ES-I3 (cell line): ENCODE measurements at regions not wholly inside any gene's neighbourhood (a gene's known extent, or its start where the extent isn't known, plus 50 kb on each side); places are given as distances from the start of the nearest gene placed in this dataset.

Experiments used
- H3K36me3 ChIP-seq: 2 replicates; pipeline ENCODE4 v1.6.1; 2013; ENCODE audit warnings: mild to moderate bottlenecking, low read length, control low read depth, moderate library complexity; ENCODE audit not compliant: insufficient read depth
- H3K4me1 ChIP-seq: 2 replicates; pipeline ENCODE4 v1.6.1; 2013; ENCODE audit warnings: mild to moderate bottlenecking, control low read depth, low read length; ENCODE audit not compliant: insufficient read depth
- H3K9ac ChIP-seq: 2 replicates; pipeline ENCODE4 v1.6.1; 2013; ENCODE audit warnings: low read depth, mild to moderate bottlenecking, low read length, moderate library complexity
- H3K9me3 ChIP-seq: 2 replicates; pipeline ENCODE4 v1.6.1; 2013; ENCODE audit warnings: mild to moderate bottlenecking, low read length, moderate library complexity; ENCODE audit not compliant: control insufficient read depth, insufficient read depth

DNA sequence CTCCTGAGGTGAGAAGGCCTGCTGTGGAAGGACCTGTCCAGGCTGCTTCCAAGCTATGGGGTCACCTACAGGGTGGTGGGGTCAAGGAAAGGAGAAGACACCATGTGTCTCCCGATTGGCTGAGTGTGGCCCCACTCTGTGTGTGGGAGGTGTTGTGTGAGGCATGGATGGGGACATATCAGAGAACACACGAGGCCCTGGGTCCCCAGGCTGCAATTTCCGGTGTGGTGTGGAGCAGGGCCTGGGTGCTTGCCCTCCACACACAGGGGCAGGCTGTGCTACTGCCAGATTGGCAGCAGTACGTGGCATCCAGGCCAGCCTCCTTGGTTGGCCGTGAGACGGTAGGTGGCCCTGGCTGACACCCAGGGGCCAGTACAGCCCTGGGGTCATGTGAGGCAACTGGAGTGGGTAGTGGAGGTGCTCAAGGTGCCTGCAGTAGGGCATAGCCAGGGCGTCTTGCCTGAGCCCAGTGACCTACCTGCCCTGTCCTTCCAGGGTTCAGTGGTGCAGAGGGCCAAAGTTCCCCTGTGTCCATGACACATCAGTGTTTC is 233.8 kb downstream of the SNRPN start:
- H3K9me3 ChIP-seq, result no peaks in the 10 kb centered on the region
- no peaks in the 10 kb centered on the region for H3K36me3 ChIP-seq
- no peaks in the 10 kb centered on the region for H3K4me1 ChIP-seq
- H3K9ac ChIP-seq, result no peak overlapping the region

DNA sequence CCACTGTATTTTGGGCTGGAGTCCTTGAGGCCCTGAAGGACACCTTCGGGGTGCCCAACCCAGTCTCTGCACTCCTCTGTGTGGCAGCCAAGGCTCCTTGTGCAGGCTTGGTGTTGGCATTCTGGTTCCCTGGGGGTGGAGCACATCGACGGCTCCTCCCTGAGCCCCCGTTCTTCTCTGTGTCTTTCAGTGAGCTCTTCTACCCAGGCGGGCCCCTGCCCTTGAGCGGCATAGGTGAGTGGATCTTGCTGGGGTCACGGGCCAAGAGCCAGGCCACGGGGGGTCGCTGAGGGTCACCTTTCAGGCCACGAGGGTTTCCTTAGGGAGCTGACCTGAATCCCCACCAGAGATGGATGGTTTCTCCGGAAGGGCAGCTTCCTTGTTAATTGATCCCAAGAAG is 234.8 kb downstream of the SNRPN start:
- H3K36me3 ChIP-seq, result no peaks in the 10 kb centered on the region
- no peak overlapping the region for H3K9ac ChIP-seq
- no peaks in the 10 kb centered on the region for H3K9me3 ChIP-seq
- H3K4me1 ChIP-seq, result no peaks in the 10 kb centered on the region

DNA sequence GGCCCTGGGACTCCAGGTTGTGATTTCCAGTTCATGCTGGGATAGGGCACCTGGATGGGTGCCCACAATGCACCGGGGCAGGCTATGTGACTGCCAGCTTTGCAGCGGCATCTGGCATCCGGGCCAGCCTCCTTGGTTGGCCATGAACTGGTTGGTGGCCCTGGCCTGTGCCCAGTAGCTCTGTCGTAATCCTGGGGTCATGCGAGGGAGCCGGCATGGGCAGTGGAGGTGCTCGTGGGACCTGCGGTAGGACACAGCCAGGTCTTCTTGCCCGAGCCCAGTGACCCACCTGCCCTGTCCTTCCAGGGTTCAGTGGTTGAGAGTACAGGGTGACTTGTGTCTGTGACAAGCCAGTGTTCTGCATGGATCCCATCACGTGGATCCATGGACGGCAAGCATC is 237.9 kb downstream of the SNRPN start:
- H3K4me1 ChIP-seq, result no peaks in the 10 kb centered on the region
- H3K36me3 ChIP-seq, result no peaks in the 10 kb centered on the region
- no peak overlapping the region for H3K9ac ChIP-seq
- no peaks in the 10 kb centered on the region for H3K9me3 ChIP-seq

DNA sequence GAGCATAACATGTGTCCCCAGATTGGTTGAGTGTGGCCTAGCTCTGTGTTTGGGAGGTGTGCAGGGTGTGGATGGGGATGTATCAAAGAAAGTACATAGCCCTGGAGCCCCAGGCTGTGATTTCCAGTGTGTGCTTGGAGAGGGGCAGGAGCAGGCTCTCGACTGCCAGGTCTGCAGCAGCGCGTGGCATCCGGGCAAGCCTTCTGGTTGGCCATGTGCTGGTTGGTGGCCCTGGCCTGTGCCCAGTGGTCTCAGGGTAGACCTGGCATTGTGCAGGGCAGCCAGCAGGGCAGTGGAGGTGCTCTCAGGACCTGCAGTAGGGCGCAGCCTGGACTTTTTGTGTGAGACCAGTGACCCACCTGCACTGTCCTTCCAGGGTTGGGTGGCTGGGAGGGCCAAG is 231.5 kb downstream of the UBE3A start:
- H3K4me1 ChIP-seq, result no peaks in the 10 kb centered on the region
- no peaks in the 10 kb centered on the region for H3K36me3 ChIP-seq
- H3K9me3 ChIP-seq, result no peaks in the 10 kb centered on the region
- no peak overlapping the region for H3K9ac ChIP-seq

DNA sequence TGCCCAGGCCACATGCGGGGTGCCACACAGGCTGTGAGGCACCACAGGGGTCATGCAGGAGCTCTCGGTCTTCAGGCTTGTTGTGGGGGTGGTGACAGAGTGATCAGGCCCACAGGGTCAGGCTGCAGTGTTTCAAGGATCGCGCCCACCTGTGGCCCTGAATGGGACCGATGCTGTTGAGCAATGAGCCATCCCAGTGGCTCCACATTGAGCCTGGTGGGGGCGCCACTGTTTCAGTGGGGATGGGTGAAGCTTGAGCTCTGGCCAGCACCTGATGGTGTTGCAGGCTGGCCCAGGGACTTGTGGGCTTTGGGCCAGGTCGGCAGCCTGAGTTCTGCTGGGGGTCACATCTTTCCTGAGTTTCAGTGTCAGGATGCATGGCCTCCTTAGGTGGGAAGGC is 230.1 kb downstream of the UBE3A start:
- Histone ChIP-seq H3K9ac (no peak overlapping the region), H3K4me1 (no peaks in the 10 kb centered on the region), H3K9me3 (no peaks in the 10 kb centered on the region), H3K36me3 (no peaks in the 10 kb centered on the region)

DNA sequence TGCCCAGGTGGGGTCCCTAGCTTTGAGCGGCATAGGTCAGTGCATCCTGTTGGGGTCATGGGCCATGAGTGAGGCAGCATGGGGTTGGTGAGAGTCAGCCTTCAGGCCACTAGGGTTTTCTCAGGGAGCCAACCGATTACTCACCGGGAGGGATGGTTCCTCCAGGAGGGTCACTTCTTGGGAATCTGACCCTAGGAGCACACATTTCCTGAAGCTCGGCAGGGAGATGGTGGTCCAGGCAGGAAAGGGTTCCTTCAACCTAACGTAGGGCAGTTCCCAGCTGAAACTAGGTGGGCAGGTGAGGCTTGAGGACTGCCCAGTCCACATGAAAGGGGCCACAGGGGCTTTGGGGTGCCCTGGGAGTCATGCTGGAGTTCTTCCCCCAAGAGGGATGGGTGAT is 218.0 kb downstream of the UBE3A start:
- Histone ChIP-seq H3K4me1 (no peaks in the 10 kb centered on the region), H3K36me3 (no peaks in the 10 kb centered on the region), H3K9me3 (no peaks in the 10 kb centered on the region), H3K9ac (no peak overlapping the region)

DNA sequence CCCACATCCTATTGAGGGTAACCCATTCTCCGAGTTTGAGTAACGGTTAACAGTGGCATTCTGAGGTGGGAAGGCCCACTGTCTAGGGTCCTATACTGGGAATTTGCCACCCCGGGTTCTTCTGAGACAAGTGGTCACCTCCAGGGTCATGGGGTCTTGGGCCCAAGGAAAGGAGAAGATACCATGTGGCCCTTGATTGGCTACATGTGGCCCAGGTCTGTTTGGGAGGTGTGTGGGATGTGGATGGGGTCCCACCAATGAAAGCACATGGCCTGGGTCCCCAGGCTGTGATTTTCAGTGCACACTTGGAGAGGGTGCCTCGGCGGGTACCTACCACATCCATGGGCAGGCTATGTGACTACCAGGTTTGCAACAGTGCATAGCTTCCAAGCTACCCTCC is 214.4 kb downstream of the UBE3A start:
- Histone ChIP-seq H3K9me3 (no peaks in the 10 kb centered on the region), H3K9ac (no peak overlapping the region), H3K36me3 (no peaks in the 10 kb centered on the region), H3K4me1 (no peaks in the 10 kb centered on the region)

DNA sequence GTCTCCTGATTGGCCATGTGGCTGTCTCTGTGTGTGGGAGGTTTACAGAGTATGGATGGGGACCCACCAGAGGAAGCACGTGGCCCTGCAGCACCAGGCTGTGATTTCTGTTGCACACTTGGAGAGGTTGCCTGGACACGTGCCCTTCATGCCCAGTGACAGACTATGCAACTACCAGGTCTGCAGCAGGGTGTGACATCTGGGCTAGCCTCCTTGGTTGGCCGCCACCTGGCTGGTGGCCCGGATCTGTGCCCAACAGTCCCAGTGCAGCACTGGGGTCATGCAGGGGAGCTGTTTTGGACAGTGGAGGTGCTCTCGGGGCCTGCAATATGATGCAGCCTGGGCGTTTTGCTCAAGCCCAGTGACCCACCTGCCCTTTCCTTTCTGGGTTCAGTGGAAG is 212.5 kb downstream of the UBE3A start:
- no peaks in the 10 kb centered on the region for H3K4me1 ChIP-seq
- H3K9ac ChIP-seq, result no peak overlapping the region
- H3K9me3 ChIP-seq, result no peaks in the 10 kb centered on the region; the same call in 1 of the 2 replicates
- no peaks in the 10 kb centered on the region for H3K36me3 ChIP-seq

DNA sequence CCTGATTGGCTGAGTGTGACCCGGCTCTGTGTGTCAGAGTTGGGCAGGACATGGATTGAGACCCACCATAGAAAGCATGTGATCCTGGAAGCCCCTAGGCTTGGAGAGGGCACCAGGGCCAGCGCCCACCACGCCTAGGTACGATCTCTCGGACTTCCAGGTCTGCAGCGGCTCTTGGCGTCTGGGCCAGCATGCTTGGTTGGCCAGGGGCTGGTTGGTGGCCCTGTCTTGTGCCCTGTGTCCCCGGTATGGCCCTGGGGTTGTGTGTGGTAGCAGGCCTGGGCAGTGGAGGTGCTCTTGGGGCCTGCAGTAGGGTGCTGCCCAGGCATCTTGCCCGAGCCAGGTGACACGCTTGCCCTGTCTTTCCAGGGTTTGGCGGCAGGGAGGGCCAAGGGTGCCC is 210.6 kb downstream of the UBE3A start:
- H3K4me1 ChIP-seq, result no peaks in the 10 kb centered on the region
- no peaks in the 10 kb centered on the region for H3K36me3 ChIP-seq
- no peaks in the 10 kb centered on the region; the same call in 1 of the 2 replicates for H3K9me3 ChIP-seq
- H3K9ac ChIP-seq, result no peak overlapping the region

DNA sequence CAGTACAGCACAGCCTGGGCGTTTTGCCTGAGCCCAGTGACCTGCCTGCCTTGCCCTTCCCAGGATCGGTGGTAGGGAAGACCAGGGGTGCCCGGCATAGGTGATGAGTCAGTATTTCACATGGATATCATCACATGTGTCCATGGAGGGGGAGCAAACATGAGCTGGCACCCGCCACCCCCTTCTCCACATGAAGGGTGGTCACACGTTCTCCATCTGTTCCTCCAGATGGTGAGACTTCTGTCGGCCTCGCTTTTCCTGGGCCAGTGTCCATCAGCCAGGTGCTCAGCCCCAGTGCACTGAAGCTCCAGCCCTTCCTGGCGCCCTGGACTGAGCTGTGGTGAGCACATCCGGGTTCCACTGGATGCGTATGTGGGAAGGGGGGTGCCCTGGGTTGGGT is 208.4 kb downstream of the UBE3A start:
- H3K36me3 ChIP-seq, result no peaks in the 10 kb centered on the region
- no peaks in the 10 kb centered on the region for H3K4me1 ChIP-seq
- no peak overlapping the region for H3K9ac ChIP-seq
- no peaks in the 10 kb centered on the region; the same call in 1 of the 2 replicates for H3K9me3 ChIP-seq

DNA sequence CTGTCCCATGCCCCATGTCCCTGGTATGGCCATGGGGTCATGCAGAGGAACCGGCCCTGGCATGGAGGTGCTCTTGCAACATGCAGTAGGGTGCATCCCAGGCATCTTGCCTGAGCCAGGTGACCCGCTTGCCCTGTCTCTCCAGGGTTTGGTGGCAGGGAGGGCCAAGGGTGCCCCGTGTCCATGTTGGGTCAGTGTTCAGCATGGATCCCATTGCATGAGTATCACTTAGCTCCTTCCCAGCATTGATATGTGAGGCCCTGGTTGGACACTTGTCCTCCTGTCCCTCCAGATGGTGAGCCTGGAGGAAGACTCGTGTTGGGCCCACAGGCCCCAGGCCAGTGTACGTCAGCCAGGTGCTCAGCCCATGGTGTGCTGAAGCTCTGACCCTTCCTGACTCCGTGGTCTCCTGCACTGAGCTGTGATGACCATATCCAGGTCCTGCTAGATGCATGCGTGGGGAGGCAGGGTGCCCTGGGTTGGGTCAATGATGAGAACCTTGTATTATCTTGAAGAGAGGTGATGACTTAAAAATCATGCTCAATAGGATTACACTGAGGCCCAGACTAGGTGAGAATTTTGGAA is 205.0 kb downstream of the UBE3A start:
- Histone ChIP-seq H3K4me1 (no peaks in the 10 kb centered on the region), H3K9me3 (no peaks in the 10 kb centered on the region; the same call in 1 of the 2 replicates), H3K9ac (no peak overlapping the region), H3K36me3 (no peaks in the 10 kb centered on the region)

DNA sequence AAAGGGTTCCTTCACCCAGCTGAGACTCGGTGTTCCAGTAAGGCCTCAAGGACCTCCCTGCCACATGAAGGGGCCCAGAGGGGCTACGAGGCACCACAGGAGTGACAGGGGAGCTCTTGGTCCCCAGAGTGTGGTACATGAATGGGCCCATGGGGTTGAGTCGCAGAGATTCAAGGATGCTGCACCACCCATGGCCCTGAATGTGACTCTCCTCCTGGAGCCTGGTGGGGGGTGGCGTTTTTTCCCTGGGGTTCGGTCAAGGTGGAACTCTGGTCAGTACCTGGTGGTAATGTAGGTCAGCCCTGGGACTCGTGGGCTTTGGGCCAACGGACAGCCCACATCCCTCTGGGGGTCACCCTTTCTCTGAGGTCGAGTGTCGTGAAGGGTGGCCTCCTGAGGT is 204.0 kb downstream of the UBE3A start:
- H3K36me3 ChIP-seq, result no peaks in the 10 kb centered on the region
- no peaks in the 10 kb centered on the region for H3K4me1 ChIP-seq
- H3K9me3 ChIP-seq, result no peaks in the 10 kb centered on the region; the same call in 1 of the 2 replicates
- no peak overlapping the region for H3K9ac ChIP-seq

DNA sequence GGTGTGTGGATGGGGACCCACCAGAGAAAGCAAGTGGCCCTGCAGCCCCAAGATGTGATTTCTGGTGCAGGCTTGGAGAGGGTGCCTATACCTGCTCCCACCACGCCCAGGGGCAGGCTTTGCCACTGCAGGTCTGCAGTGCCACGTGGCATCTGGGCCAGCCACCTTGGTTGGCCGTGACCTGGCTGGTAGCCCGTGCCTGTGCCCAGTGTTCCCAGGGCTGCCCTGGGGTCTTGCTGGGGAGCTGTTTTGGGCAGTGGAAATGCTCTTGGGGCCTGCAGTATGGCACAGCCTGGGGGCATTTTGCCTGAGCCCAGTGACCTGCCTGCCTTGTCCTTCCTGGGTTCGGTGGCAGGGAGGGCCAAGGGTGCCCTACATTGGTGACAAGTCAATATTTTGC is 203.4 kb downstream of the UBE3A start:
- H3K4me1 ChIP-seq, result no peaks in the 10 kb centered on the region
- no peak overlapping the region for H3K9ac ChIP-seq
- no peaks in the 10 kb centered on the region; the same call in 1 of the 2 replicates for H3K9me3 ChIP-seq
- no peaks in the 10 kb centered on the region for H3K36me3 ChIP-seq

DNA sequence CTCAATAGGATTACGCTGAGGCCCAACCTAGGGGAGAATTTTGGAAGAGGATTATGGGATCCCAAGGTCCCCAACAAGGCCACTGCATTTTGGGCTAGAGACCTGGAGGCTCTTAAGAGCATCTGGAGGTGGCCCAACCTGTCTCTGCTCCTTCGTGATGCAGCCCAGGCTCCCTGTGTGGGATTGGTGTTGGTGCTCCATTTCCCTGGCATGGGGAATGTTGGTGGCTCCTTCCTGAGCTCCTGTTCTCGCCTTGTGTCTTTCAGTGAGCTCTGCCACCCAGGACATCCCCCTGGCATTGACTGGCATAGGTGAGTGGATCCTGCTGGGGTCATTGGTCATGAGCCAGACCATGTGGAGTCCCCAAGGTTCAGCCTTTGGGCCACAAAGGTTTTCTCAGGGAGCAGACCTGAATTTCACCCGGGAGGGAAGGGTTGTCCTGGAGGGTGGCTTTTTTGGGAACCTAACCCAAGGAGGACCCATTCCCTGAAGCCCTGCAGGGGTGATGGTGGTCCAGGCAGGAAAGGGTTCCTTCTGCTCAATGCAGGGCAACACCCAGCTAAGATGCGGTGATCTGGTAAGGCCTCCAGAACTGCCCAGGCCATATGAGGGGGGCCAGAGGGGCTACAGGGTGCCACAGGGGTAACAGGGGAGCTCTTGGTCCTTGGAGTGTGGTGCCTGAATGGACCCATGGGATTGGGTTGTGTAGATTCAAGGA is 202.5 kb downstream of the UBE3A start:
- no peaks in the 10 kb centered on the region for H3K9me3 ChIP-seq

DNA sequence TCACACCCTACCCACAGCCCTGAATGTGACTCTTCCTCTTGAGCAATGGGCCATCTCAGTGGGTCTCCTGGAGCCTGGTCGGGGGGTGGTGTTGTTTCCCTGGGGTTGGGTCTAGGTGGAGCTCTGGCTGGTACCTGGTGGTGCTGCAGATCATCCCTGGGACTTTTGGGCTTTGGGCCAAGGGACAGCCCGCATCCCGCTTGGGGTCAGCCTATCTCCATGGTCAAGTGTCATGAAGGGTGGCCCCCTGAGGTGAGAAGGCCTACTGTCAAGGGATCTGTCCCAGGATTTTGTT is 202.0 kb downstream of the UBE3A start:
- Histone ChIP-seq H3K9me3 (no peaks in the 10 kb centered on the region), H3K4me1 (no peaks in the 10 kb centered on the region), H3K36me3 (no peaks in the 10 kb centered on the region), H3K9ac (no peak overlapping the region)

More for the DNA sequence above, 202.5 kb downstream of the UBE3A start:
- Histone ChIP-seq H3K36me3 (no peaks in the 10 kb centered on the region), H3K4me1 (no peaks in the 10 kb centered on the region), H3K9ac (no peak overlapping the region)
